GM12864 (cell line): ENCODE measurements at regions not wholly inside any gene's neighbourhood (a gene's known extent, or its start where the extent isn't known, plus 50 kb on each side); places are given as distances from the start of the nearest gene placed in this dataset.

Source experiments
- DNase-seq: peaks from one replicate; pipeline ENCODE4 v3.0.0-alpha.2; 2011; ENCODE audit warnings: low read depth
- H3K4me3 ChIP-seq: 2 replicates; pipeline ENCODE4 v1.5.1; 2011; ENCODE audit warnings: mild to moderate bottlenecking, low read depth, low read length, control low read depth
- TF ChIP-seq, protein P1 (sequence below): IDR thresholded peaks from 2 replicates; pipeline ENCODE4 v1.5.1; 2011; ENCODE audit warnings: low read depth, mild to moderate bottlenecking, moderate library complexity, low read length, control low read depth, inconsistent platforms; ENCODE audit errors: missing control alignments

- H3K4me3 ChIP-seq, result no peak overlapping the region
- TF ChIP-seq, protein P1, sequence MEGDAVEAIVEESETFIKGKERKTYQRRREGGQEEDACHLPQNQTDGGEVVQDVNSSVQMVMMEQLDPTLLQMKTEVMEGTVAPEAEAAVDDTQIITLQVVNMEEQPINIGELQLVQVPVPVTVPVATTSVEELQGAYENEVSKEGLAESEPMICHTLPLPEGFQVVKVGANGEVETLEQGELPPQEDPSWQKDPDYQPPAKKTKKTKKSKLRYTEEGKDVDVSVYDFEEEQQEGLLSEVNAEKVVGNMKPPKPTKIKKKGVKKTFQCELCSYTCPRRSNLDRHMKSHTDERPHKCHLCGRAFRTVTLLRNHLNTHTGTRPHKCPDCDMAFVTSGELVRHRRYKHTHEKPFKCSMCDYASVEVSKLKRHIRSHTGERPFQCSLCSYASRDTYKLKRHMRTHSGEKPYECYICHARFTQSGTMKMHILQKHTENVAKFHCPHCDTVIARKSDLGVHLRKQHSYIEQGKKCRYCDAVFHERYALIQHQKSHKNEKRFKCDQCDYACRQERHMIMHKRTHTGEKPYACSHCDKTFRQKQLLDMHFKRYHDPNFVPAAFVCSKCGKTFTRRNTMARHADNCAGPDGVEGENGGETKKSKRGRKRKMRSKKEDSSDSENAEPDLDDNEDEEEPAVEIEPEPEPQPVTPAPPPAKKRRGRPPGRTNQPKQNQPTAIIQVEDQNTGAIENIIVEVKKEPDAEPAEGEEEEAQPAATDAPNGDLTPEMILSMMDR, result no peak
These were observed 236.5 kb downstream of the ICE1 start for GRCh38 chr5:5658889-5659465.

GRCh38 chr5:5658226-5658625 lies 235.7 kb downstream of the ICE1 start:
- no peak overlapping the region; the same call in 1 of the 2 replicates for H3K4me3 ChIP-seq
- TF ChIP-seq, protein P1, result no peak
- no peak for DNase-seq

More at GRCh38 chr5:5658889-5659465, 236.5 kb downstream of the ICE1 start:
- DNase-seq, result no peak

DNA sequence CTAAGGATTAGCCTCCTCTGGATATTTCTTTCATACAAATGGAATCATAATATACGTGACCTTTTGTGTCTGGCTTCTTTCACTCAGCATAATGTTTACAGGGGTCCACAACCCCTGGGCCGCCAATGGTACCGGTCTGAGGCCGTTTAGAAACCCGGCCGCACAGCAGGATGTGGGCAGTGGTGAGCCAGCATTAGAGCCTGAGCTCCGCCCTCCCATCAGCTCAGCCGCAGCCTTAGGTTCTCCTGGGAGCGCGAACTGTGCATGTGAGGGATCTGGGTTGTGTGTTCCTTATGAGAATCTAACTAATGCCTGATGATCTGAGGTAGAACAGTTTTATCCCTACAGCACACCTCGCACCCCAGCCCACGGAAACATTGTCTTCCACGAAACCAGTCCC lies 229.7 kb downstream of the ICE1 start:
- TF ChIP-seq, protein P1, result no peak
- no peak for DNase-seq
- H3K4me3 ChIP-seq, result no peak overlapping the region

DNA sequence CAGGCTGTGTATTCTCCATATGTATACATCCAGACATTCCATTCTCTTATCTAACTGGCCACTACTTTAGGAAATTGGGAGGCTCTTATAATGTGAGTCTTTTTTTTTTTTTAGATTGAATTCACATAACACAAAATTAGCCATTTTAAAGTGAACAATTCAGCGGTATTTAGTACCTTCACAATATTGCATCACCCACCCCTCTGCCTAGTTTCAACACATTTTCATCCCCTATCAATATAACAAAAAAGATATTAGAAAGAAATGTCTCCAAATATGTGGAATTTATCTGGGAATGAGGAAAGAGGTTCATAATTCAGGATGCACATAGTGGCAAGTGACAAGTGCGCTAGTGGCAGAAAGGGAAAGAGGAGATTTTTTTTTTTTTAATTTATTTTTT lies 228.5 kb downstream of the ICE1 start:
- no peak overlapping the region for H3K4me3 ChIP-seq
- TF ChIP-seq, protein P1, result no peak
- DNase-seq, result no peak

DNA sequence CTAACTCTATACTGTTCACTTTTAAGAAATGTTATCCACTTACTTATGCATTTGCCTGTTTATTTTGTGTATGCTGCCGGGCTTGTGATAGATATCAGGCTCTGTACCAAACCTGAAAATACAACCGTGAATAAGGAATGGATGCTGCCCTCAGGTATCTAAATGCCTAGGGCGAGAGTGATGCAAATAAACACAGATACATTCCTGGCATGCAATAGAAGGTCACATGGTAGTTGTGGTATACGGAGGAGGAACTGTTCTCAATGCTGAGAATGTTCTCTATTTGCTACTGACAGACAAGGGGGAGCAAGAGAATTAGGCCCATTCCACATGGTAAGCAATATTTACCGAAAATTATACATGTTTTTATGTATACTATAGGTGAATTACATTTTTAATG lies 227.8 kb downstream of the ICE1 start:
- no peak overlapping the region for H3K4me3 ChIP-seq
- TF ChIP-seq, protein P1, result no peak
- no peak for DNase-seq

GRCh38 chr5:5649641-5650040 lies 227.2 kb downstream of the ICE1 start:
- TF ChIP-seq, protein P1, result no peak
- DNase-seq, result no peak
- H3K4me3 ChIP-seq, result no peak overlapping the region

- no peak for DNase-seq
- TF ChIP-seq, protein P1, result no peak
- no peak overlapping the region for H3K4me3 ChIP-seq
These were observed 226.2 kb downstream of the ICE1 start for GRCh38 chr5:5648694-5649093.
